NCI-H526 treated with DMSO at 0.1 percent for 48 hours (cell line): ENCODE measurements at regions not wholly inside any gene's neighbourhood (a gene's known extent, or its start where the extent isn't known, plus 50 kb on each side); places are given as distances from the start of the nearest gene placed in this dataset.
"Not testable (repeated sequence)": the region's sequence is repeated elsewhere in the genome, so short reads cannot be mapped to it uniquely, and the experiment has no call there.

Source experiments
- DNase-seq: peaks from one replicate; lab custom pipeline; 2025; lab: John Stamatoyannopoulos, UW

DNA sequence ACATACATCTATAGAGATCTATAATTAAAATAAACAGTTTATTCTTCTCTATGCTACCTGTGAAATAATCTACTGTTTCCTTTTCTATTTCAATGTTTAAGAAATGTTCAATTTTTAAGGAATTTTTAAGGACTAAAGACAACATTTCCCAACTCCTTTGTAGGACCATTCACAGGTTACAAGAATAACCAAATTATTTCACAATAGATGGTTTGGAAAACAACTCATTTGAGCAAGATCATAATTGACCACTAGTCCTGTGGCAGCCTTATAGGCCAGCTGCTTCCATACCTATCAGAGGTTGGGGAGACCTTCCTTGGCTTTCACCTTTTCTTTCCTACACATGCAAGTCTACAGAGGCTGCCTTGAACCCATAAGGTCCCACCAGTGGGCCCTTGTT, 193.7 kb downstream of the TTC39B start:
- no peak for DNase-seq

DNA sequence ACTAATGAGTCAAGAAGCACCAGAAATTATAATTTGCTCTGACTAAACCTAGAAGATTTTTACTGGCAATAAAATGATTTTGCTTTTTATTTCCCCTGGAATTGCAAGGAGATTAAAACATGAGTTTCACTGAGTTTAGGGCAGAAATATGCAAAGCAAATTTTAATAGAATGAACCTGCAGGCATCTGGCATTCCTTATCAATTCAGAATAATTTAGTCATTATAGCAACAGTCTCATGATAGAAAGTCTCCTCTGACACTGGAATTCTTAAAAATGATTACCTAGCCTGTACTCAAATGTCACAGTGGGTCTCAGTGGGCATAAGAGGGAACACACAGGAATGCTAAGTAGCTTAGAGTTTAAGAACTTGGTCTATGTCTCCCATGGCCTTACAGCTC, 195.9 kb downstream of the TTC39B start:
- no peak for DNase-seq

DNA sequence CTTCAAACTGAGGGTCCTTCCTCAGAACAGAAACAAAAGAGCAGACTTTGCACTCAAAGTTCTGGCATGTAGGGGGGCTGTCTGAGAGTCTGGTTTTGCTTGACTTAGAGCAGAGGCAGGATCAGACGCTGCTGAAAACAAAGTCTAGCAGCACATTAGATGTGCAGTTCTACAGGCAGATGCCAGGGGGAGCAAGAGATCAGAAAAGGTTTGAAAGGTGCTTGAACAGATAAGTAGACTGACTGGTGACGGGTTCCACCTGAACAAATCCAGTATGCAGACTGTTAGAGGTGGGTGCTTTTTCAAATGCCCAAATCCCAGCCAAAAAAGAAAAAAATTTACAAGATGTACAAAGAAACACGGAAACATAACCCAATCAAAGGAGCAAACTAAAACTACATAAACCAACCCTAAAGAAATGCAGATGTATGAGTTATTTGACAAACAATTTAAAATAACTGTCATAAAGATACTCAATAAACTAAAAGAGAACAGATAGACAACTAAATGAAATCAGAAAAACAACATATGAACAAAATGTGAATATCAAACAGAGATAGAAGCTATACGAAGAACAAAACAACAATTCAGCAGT, 194.7 kb upstream of the FREM1 start:
- peak; percentile 70 for DNase-seq

DNA sequence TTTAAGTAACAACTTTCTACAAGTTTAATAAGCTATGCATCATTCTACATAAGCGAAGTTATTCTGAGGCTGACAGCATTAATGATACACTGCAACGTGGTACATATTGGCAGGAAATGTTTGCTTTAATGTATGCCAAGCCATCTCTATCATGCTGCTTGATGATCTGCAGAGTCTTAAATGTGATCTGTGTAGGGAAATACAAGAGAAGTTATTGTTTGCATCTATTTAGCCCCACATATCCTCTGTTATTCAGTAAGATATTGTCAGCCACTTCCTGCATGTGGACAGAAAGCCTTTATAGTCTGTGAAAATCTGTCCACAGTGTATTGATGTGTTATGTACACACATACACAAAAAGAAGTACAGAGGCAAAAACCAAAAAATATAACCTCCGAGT, 193.1 kb upstream of the FREM1 start:
- no peak for DNase-seq

DNA sequence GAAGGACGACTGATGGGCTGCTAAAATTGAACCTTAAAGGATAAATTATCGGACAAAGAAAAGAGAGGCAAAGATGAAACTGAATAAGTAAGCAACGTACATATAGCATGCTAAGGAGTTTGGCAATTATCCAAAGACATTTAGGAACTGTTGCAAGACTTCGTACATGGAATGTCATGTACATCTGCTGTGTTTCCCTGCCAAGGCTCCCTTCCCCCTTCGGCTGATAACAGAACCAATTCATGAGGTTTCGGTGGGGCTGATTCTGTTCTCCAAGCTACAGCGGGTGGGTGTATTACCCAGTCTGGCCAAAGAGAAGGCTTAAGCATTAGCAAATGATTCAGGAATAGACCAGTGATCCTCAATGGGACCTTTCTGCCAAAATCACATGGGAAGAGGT, 190.9 kb upstream of the FREM1 start:
- DNase-seq, result no peak

DNA sequence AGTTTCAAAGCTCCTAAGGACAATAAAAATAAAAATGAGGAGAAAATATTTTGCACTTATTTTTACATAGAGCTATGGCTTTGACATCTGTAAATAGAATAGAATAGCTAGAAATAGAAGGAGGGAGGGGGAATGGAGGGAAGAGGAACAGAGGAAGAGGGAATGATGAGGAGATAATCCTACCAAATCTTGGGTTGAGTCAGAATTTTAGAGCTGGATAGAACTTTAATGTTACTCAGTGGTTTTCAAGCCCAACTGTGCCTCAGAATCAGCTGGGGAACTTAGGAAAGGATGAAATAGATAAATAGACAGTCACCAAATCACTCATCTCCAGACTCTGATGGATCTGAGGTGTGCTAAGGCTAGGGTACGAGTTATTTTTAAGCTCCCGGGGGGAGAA, 190.3 kb upstream of the FREM1 start:
- no peak for DNase-seq

DNA sequence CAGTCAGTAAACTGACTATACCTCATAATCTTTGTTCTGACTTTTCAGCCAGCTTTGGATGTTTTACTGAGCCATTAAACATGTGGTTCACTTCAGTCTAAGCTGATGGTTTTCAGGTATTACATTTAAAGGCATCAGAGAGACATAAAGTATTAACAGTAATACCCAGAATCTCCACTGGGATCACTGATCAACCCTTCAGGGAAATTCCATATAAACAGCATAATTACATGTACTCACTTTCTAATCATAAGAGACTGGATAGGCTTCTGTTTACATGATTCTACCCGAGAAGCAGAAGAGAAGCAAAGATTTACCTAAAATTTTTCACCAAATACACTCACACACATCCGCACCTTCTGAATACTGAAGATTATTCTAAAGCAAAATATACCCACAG, 186.7 kb upstream of the FREM1 start:
- DNase-seq, result no peak

DNA sequence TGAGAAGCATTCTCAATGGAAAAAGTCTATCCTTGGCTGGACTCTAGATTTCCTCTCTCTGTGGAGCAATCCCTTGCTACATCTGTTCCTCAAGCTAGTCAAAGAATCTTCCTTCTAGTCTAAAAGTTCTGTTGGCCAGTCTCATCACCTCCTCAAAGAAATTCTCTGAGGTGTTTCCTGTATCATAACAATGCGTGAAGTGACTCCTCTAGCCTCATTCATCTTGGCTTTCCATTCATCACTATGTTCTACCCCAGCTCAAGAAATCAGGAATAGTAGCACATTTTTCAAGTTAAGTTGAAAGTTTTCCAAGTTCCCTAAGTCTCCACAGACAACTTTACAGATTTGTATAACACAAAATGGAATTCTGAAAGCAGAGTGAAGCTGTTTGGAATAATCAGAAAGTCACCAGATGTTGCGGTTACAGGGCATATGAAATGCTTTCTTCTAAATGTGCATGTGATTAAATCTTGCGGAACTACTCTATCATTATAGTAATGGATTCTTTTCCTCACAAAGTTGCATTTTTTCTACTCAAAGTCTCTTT, 176.6 kb upstream of the FREM1 start:
- no peak for DNase-seq

DNA sequence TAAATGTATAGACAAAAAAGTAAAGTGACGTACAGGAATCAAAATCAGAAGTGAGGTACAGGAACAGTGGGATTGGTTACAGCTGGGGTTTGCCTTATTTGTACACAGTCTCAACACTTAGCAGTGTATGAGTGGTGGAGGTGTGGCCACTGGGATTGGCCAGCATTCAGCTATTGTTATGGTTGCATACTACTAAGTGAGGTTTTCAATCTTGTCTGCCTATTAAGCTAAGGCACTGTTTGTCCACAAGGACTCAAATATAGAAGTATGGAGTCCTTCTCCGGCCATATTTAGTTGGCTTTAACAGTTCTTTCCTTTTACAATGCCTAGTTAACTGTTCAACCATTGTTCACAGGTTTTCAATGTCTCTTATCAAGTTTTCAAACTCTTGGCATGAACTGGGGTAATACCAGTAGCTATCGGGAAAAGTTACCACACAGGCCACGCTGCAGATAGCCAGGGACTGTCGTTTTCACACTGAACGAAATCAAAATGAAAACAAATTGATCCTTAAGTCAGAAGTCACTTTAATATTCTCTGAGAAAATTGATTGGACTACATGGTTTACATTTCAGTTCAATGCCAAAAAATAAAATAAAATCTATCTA, 176.0 kb upstream of the FREM1 start:
- DNase-seq, result no peak

DNA sequence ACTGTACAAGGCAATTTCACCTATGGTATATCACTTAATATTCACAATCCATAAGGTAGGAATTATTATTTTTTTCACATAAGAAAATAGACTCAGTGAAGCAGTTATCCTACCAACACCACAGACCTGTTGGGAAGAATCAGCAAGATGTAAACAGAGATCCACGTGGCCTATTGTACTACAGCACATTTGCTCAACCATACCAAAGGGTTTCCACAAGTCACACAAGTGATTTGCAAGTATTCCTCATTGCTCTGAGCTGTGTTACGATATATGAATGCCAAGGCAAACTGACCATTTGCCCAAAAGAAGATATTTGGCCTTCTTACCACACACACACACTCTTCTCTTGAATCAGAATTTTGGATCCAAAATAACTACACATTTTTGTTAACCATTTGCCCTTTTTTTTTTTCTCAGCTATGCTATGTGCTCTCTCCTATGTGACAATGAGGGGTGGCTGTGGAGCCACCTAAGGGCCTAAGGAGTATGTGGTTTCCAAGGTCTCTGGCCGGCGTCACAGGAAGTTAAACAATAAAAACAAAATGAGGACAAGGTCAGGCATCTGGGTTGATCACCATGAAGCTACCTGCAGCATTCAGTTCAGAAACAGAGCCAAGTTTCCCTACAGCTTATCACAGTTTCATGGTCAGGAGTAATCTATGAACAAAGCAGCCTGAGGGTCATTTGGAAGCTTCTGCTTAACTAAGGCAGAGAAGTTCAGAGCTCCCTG, 171.0 kb upstream of the FREM1 start:
- no peak for DNase-seq

DNA sequence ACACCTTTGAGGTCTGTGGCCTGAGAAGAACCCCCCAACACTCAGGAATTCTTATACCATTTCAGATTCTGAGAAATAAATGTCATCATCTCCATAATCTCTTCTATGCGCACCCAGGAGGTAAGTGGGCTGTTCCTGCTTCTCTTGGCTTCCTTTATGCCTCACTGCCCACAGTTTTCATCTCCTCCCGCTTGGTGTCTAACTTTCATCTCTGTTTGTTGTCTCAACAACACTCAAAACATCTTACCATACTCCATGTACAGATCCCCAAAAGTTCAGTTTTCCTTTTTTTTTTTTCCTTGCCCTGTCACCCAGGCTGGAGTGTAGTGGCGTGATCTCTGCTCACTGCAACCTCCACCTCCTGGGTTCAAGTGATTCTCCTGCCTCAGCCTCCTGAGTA, 170.2 kb upstream of the FREM1 start:
- DNase-seq, result no peak

DNA sequence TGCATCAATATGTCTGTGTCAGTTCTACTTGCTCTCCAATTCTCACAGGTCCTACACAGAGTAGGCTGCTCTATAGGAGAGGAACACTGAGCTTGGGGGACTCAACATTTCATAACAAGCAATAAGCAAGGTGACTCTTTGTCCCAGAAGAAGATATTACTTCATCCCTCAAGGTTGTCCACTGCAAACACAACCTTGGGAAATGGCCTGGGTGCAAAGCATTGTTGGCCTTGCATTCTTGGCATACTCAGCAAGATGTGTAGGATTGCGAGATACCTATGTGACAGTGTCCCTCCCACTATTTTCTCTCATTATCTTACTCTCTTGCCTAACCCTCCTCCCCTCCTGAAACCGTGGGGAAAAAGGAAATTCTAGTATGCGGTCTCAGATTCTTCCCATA, 169.8 kb upstream of the FREM1 start:
- DNase-seq, result no peak

DNA sequence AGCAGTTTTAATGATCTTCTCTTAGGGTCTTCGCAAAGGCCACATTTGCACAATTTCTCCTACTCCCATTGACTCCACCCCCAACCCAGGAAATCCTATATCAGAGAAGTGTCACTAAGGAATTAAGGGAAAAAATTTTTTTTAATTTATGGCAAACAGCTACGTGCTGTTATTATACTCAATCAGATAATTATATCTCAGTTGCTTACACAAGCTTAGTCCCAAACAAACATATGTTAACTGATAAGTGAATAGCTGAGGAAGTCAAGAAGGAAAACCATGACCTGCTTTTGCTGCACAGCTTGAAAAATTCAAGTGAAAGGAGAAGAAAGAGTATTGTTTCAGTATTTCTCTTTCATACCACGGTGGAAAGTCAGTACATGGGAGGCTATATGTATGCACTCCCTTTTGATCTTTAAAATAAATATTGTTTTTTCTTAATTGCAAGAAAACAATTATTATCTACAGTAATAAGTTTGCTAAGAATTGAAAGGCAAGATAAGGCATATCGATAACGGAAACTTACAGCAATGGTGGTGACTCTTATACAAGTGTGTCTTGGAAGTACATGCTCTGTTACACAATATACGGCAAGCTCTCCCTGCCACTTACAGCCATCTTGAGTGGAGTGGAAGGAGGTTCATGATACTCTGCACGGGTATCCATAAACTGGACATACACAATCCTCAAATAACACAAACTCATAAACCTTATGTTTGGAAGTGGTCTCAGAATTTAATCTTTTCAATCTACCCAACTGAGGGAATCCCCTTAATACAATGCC, 167.9 kb upstream of the FREM1 start:
- DNase-seq, result no peak

DNA sequence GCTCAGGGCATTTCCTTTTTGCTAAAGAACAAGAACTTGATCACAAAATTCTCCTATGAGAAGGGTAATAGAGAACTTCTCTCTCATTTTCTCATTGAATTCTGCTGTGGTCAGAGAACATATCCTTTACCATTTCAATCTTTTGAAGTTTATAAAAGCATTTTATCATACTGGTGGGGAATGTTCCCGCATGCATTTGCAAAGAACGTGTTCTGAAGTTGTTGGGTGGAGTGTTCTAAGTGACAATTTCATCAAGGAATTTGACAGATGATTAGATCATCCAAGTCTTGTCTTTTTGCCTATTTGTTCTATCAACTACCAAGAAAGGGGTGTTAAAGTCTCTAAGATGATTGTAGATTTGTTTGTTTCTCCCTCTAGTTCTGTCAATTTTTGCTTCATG, 163.4 kb upstream of the FREM1 start:
- no peak for DNase-seq

DNA sequence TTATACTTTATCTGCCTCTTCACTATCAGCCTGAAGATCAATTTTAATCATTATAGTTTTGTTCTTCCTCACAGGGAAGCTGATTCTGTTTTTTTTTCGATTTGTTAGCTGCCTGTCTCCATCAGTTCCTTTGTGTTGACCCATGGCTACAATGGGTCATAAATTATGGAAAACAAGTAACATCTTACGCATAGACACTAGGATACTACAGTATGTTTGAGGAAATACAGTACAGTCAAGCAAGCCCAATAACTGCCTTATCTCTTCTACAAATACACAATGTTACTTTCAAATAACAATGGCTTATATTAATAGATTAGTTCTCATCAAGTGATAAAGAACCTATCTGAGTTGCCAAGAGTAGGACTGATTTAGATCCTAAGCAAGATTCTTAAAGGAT, 160.5 kb upstream of the FREM1 start:
- DNase-seq, result no peak

DNA sequence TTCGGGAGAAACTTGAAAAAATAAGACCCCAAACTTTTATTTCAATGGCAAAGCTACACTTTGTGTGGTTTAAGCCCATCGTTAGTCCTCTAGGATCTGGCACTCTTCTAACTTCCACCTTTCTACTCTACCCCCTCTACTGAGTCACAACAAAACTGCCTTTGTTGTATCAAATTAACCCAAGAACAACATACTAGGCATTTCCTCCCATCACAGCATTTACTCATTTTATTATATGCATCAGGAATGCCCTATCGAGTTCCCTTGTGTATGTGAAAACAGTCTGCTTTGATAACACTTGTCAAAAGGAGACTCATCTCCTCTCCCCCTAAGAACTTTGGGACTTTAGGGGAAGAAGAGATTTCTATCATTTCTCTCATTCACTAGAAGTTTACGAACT, 158.9 kb upstream of the FREM1 start:
- DNase-seq, result no peak

DNA sequence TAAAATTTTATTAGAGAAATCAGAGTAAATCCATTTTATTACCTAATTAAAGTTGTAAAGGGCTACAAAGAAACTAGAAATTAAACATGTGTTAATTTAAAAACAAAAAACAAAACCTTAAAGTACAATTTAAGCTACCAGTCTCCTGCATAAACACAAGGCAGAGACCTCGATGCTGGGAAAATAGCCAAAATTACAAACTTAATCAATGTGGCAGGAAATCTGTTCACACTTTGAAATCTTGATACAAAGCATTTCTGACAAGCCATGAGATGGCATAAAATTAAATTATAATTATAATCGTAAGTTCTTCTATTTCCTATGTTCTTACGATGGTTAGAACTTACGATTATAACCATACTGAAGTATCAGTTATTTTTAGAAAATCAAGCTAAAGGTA, 158.0 kb upstream of the FREM1 start:
- DNase-seq, result no peak

DNA sequence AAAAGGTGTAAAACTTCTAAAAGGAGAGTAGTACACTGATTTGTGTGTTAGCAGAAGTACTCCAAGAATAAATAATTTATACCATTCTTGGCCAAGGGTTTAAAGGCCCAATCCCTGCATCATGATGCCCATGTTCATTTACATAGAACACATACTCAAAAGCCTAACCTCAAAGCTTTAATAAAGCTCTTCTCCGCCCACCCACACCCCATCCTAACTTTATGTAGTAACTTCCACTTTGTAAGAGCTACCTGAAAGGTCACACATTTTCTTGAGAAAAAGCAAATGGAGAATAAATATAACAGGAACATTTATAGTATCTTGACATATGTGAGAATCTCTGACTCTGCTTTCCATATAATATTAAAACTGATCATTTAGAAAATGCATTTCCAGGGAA, 148.8 kb upstream of the FREM1 start:
- DNase-seq, result no peak

DNA sequence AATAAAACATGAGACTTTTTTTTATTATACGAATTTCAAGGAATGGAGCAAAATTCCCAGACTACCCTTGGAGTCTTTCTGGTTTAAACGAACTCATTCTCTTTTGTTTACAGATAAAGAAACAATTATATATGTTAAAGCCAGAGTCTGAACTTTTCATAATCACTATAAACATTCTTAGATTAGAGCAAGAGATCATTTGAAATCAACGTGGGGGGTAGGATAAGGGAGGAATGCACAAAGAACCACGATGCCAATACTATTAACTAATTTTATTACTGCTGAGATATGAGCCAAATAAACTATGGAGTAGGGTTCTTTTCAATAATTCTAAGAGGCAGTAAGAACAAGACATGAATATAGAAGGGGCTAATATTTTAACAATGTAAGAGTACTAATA, 148.0 kb upstream of the FREM1 start:
- no peak for DNase-seq

DNA sequence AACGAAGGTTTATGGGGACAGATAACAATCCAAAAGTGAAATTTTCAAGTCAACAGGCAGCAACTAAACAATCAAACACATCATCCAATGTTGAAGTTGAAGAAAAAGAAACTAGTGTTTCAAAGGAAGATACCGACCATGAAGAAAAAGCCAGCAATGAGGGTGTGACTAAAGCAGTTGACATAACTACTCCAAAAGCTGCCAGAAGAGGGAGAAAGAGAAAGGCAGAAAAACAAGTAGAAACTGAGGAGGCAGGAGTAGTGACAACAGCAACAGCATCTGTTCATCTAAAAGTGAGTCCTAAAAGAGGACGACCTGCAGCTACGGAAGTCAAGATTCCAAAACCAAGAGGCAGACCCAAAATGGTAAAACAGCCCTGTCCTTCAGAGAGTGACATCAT, 145.1 kb upstream of the FREM1 start:
- DNase-seq, result not testable (repeated sequence)

DNA sequence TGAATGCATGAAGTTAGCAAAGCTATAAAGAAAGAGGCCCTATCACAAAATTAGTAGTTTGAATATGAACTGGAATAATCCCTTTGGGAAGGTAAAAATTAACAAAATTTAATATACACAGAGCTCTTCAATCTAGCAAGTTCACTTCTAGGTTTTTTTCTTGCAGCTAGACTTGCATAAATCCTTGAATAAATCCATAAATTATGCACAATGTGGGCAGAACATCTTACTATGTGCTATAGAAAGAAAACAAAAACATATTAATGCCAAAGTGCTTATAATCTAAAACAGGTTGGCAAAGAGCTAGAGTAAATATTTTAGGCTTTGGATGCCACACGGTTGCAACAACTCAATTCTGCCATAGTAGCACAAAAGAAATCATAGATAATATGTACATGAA, 138.5 kb upstream of the FREM1 start:
- DNase-seq, result no peak

DNA sequence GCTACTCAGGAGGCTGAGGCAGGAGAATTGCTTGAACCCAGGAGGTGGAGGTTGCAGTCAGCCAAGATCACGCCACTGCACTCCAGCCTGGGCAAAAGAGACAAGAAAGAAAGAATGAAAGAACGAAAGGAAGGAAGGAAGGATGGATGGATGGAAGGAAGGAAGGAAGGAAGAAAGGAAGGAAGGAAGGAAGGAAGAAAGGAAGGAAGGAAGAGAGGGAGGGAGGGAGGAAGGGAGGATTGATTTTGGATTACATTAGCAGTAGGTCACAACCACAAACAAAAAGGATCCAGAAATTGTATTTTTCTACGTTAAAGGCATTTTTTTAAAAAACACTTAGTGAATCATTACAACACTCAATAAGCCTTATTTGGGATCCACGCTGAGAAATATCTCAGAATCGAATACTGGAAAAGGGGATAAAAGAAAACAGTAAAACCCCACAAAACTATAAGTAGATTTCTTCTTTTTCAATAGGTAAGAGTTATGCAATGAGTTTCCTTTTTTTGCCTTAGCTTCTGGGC, 136.9 kb upstream of the FREM1 start:
- no peak for DNase-seq

DNA sequence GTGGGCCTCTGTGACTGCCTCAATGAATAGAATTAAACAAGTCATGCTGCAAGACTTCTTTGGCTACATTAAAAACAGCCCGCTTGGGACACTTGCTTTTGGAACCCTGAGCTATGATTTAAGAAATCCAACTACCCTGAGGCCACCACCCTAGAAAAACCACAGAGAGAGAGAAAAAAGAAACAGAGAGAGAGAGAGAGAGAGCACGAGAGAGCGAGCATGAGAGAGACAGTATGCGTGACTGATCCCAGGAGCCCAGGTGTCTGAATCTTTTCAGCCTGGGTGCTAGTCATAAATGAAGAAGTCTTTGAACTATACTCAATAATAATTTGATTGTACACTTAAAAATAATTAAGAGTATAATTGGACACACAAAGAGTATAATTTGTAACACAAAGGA, 123.1 kb upstream of the FREM1 start:
- DNase-seq, result no peak
